Lung (tissue), 11 donors: ENCODE measurements at regions not wholly inside any gene's neighbourhood (a gene's known extent, or its start where the extent isn't known, plus 50 kb on each side); places are given as distances from the start of the nearest gene placed in this dataset.

ENCODE experiments used
- ATAC-seq: fragments of 200-7000 bp; cut with Tn5 transposase; one replicate; pipeline ENCODE4 v1.9.1; 2020; ENCODE audit warnings: moderate number of reproducible peaks; ENCODE audit not compliant: insufficient read depth, low FRiP score
- DNase-seq, 3 donors: peaks; one replicate each; pipeline ENCODE4 v3.0.0-alpha.2; 2013 to 2017
- H3K27ac ChIP-seq, 2 donors: one replicate each; pipeline ENCODE4 v1.5.1; 2013; ENCODE audit warnings: mild to moderate bottlenecking in 2 of 2, moderate library complexity in 2 of 2, control low read depth in 1 of 2, inconsistent platforms in 1 of 2, low read depth in 1 of 2, low read length in 1 of 2
- H3K27me3 ChIP-seq, 3 donors: one replicate each; pipeline ENCODE4 v1.5.1; 2013; ENCODE audit warnings: low read length in 2 of 3; ENCODE audit not compliant: control insufficient read depth in 3 of 3, insufficient read depth in 3 of 3
- H3K36me3 ChIP-seq, 4 donors: one replicate each; pipeline ENCODE4 v1.5.1; 2013; ENCODE audit warnings: low read length in 4 of 4, mild to moderate bottlenecking in 1 of 4, moderate library complexity in 1 of 4; ENCODE audit not compliant: control insufficient read depth in 4 of 4, insufficient read depth in 4 of 4
- H3K4me1 ChIP-seq, 5 donors: one replicate each; pipeline ENCODE4 v1.5.1; 2013; ENCODE audit warnings: low read length in 5 of 5, mild to moderate bottlenecking in 2 of 5, moderate library complexity in 1 of 5; ENCODE audit not compliant: control insufficient read depth in 5 of 5, insufficient read depth in 5 of 5
- H3K4me3 ChIP-seq: one replicate; pipeline ENCODE4 v1.5.1; 2013; ENCODE audit warnings: mild to moderate bottlenecking, control low read depth, moderate library complexity
- H3K9ac ChIP-seq, 2 donors: one replicate each; pipeline ENCODE4 v1.5.1; 2013; ENCODE audit warnings: low read length in 2 of 2, control low read depth in 1 of 2; ENCODE audit not compliant: insufficient read depth in 1 of 2
- H3K9me3 ChIP-seq, 4 donors: one replicate each; pipeline ENCODE4 v1.5.1; 2013; ENCODE audit warnings: low read length in 3 of 4, mild to moderate bottlenecking in 1 of 4, moderate library complexity in 1 of 4; ENCODE audit not compliant: control insufficient read depth in 4 of 4, insufficient read depth in 3 of 4
- CTCF ChIP-seq: IDR thresholded peaks from 2 replicates; pipeline ENCODE4 v1.5.1; 2012; ENCODE audit warnings: mild to moderate bottlenecking; ENCODE audit errors: control extremely low read depth, extremely low read depth
- WGBS, 2 donors: extraction: QIAGEN DNeasy Blood & Tissue Kit; methylation state at CpG; one replicate each; pipeline ENCODE4 v1.1.7; 2013; 5-methylcytosine and 5-hydroxymethylcytosine counted together
- donor health status: control.
- donor health status: control.
- donor health status: Bipolar disorder and iron deficiency.
- donor health status: healthy.
- donor health status: DM: yes; HTN: yes; CAD: no.

DNA sequence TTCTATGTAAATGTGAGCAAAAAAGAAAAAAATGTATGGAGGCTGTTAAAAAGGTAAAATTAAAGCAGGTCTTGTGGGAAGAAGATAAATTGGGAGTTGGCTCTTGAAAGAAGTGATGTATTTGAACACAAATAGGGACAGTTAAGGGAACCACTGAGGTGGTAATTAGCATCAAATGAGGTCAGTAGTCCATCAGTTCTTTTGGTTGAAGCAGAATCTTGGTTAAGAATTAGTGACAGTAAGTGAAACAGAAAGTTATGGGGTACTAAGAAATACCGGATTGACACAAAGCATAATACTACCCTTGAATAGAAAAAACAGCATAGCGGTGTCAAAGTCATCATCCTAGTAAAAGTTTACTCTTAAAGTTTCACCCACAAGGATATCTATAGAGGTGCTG is 352.6 kb upstream of the VRK2 start:
- H3K27me3 ChIP-seq = peaks cover 0 to 48% (median 0%) of the 10 kb centered on the region in 3 donors
- H3K9me3 ChIP-seq = no peaks in the 10 kb centered on the region
- 89 to 91% methylated on average over 2 of the region's 2 CpGs for WGBS, 2 donors
- no peak overlapping the region for H3K27ac ChIP-seq
- no peak for DNase-seq
- H3K4me3 ChIP-seq = no peak overlapping the region
- no peaks in the 10 kb centered on the region for H3K4me1 ChIP-seq
- no peaks in the 10 kb centered on the region for H3K36me3 ChIP-seq
- H3K9ac ChIP-seq = no peak overlapping the region
- no peak for TF ChIP-seq CTCF
- ATAC-seq = no peak

DNA sequence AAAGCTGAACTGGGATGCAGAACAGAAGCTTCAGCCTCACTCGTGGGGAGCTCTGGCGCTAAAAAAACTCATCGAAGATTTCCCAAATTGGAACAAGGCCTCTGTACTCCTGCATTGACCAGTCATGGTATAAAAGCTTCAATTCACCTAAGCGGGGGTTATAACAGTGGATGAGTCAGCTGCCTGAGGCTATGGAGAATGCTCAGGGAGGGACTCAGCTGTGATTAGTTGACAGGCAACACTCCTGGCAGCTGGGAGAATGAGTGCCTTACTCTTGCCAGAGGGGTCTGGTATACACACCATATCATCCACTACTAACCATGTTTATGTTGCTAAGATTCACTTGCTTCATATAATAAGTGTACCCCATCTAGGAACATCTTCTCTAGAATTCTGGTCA is 350.6 kb upstream of the VRK2 start:
- Histone ChIP-seq H3K27me3 (peaks cover 0 to 56% (median 0%) of the 10 kb centered on the region in 3 donors), H3K27ac (no peak overlapping the region), H3K9me3 (no peaks in the 10 kb centered on the region), H3K4me1 (no peaks in the 10 kb centered on the region), H3K9ac (no peak overlapping the region), H3K4me3 (no peak overlapping the region), H3K36me3 (no peaks in the 10 kb centered on the region)
- ATAC-seq (no peak), DNase-seq (no peak)
- no peak for TF ChIP-seq CTCF
- 94 to 97% methylated on average over 4 of the region's 4 CpGs for WGBS, 2 donors

DNA sequence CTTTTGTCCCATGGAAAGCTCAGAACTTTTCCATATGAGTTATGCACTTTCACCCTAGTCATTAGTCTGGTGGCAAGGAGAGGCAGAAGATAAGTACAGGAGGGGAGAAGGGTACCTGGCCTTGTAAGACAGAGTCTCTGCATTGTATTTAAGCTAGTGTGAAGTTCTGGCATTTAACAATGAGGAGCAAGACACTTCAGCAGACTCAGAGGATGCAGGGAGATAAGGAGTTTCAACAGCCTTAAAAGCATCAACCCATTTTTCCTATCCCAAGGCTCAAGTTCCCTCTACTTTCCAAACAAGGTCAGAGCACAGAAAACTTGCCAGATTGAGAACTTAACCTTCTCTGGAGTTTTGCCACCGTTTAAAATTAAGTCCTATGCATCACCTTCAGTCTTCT is 348.2 kb upstream of the VRK2 start:
- DNase-seq (no peak), ATAC-seq (no peak)
- H3K36me3 ChIP-seq = no peaks in the 10 kb centered on the region
- WGBS, 2 donors = 53 to 60% methylated on average over 1 of the region's 1 CpG
- TF ChIP-seq CTCF = no peak
- no peaks in the 10 kb centered on the region for H3K4me1 ChIP-seq
- peaks cover 0 to 54% (median 2%) of the 10 kb centered on the region in 3 donors for H3K27me3 ChIP-seq
- H3K4me3 ChIP-seq = no peak overlapping the region
- H3K9ac ChIP-seq = no peak overlapping the region
- no peak overlapping the region for H3K27ac ChIP-seq
- H3K9me3 ChIP-seq = no peaks in the 10 kb centered on the region

DNA sequence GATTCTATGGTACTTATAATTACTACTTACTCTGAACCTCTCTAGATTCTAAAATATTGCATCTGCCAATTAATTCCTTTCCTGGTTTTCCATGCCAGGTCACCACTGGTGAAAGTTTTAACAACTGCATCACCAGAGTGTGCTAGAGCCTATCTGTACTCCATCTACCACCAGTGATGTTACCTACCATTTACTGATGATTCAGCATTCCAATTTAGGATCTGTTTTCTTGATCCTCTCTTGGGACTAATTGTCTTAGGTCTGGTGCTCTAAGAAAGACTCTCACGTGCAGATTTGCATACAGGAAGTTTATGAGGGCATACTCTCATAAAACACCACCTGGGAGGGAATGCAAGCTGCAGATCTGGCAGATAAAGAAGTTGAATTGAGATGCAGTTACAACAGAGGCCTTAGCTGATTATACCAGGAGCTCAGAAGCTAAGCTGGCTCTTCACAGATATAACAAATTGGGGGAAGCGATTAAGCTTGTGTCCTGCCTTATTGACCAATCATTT is 347.6 kb upstream of the VRK2 start:
- Histone ChIP-seq H3K4me3 (no peak overlapping the region), H3K36me3 (no peaks in the 10 kb centered on the region), H3K9ac (no peak overlapping the region), H3K9me3 (no peaks in the 10 kb centered on the region), H3K27me3 (peaks cover 0 to 48% (median 2%) of the 10 kb centered on the region in 3 donors), H3K27ac (no peak overlapping the region), H3K4me1 (no peaks in the 10 kb centered on the region)
- TF ChIP-seq CTCF = no peak
- 51 to 56% methylated on average over 2 of the region's 2 CpGs for WGBS, 2 donors
- ATAC-seq (no peak), DNase-seq (no peak)
